WTC11 (cell line): ENCODE measurements at regions not wholly inside any gene's neighbourhood (a gene's known extent, or its start where the extent isn't known, plus 50 kb on each side); places are given as distances from the start of the nearest gene placed in this dataset.

ENCODE experiments used
- ATAC-seq: fragments of 200-7000 bp; cut with Tn5 transposase; 2 replicates; pipeline ENCODE4 v1.10.0; 2021; ENCODE audit warnings: mild to moderate bottlenecking, moderate library complexity
- CTCF ChIA-PET: fragments of 300-600 bp; sonication (Branson Sonifier 250); formaldehyde crosslinking; loops from one replicate; lab custom pipeline; 2021; ENCODE audit warnings: antibody characterized with exemption; lab: Charles Lee
- POLR2A ChIA-PET: fragments of 350-600 bp; sonication (Branson Sonifier 250); formaldehyde crosslinking; loops from one replicate; lab custom pipeline; 2021; ENCODE audit warnings: antibody characterized with exemption; lab: Charles Lee
- DNase-seq: peaks from one replicate; pipeline ENCODE4 v3.0.0; 2021; ENCODE audit warnings: low spot score
- H3K27ac Mint-ChIP-seq: 2 replicates; pipeline ENCODE4 v1.8.0; 2021; ENCODE audit warnings: mixed read lengths
- H3K27me3 Mint-ChIP-seq: 2 replicates; pipeline ENCODE4 v1.8.0; 2021; ENCODE audit warnings: low read depth, mild to moderate bottlenecking, moderate library complexity, mixed read lengths
- H3K36me3 Mint-ChIP-seq: 2 replicates; pipeline ENCODE4 v1.8.0; 2021; ENCODE audit warnings: mixed read lengths
- H3K4me1 Mint-ChIP-seq: 2 replicates; pipeline ENCODE4 v1.8.0; 2022; ENCODE audit warnings: mixed read lengths
- H3K4me3 Mint-ChIP-seq: 2 replicates; pipeline ENCODE4 v1.8.0; 2021; ENCODE audit warnings: mild to moderate bottlenecking, moderate library complexity, mixed read lengths
- H3K9me3 Mint-ChIP-seq: 2 replicates; pipeline ENCODE4 v1.8.0; 2021; ENCODE audit warnings: mixed read lengths
- ATF2 ChIP-seq: sonication (generic); formaldehyde crosslinking; IDR thresholded peaks from 2 replicates; pipeline ENCODE4 v1.8.1; 2022; ENCODE audit warnings: low read depth, missing genetic modification reagents, borderline replicate concordance
- CREB1 ChIP-seq: sonication (generic); formaldehyde crosslinking; IDR thresholded peaks from 2 replicates; pipeline ENCODE4 v1.8.0; 2023; ENCODE audit warnings: mild to moderate bottlenecking, missing genetic modification reagents
- CTCF ChIP-seq: fragments of 200-600 bp; IDR thresholded peaks from 2 replicates; pipeline ENCODE4 v1.8.0; 2022; ENCODE audit warnings: antibody characterized with exemption
- E2F1 ChIP-seq: sonication (generic); formaldehyde crosslinking; IDR thresholded peaks from 2 replicates; pipeline ENCODE4 v1.8.0; 2022; ENCODE audit warnings: mild to moderate bottlenecking, missing genetic modification reagents
- FOXJ3 ChIP-seq: sonication (generic); formaldehyde crosslinking; IDR thresholded peaks from 2 replicates; pipeline ENCODE4 v1.9.0; 2021; ENCODE audit warnings: missing genetic modification reagents, mild to moderate bottlenecking, borderline replicate concordance
- FOXP4 ChIP-seq: sonication (generic); formaldehyde crosslinking; IDR thresholded peaks from 2 replicates; pipeline ENCODE4 v1.8.0; 2022; ENCODE audit warnings: mild to moderate bottlenecking, missing genetic modification reagents
- MAX ChIP-seq: sonication (generic); formaldehyde crosslinking; IDR thresholded peaks from 2 replicates; pipeline ENCODE4 v1.8.0; 2022; ENCODE audit warnings: mild to moderate bottlenecking, missing genetic modification reagents
- MYBL2 ChIP-seq: sonication (generic); formaldehyde crosslinking; IDR thresholded peaks from 2 replicates; pipeline ENCODE4 v1.8.1; 2023; ENCODE audit warnings: mild to moderate bottlenecking, moderate library complexity, missing genetic modification reagents
- NFYB ChIP-seq: sonication (generic); formaldehyde crosslinking; conservative IDR thresholded peaks from 2 replicates; pipeline ENCODE4 v1.8.0; 2022; ENCODE audit warnings: low read depth, missing genetic modification reagents
- NR1H2 ChIP-seq: sonication (generic); formaldehyde crosslinking; IDR thresholded peaks from 2 replicates; pipeline ENCODE4 v1.9.0; 2021; ENCODE audit warnings: mild to moderate bottlenecking, moderate library complexity, missing genetic modification reagents
- OVOL2 ChIP-seq: fragments of 250-450 bp; sonication (Bioruptor Pico); IDR thresholded peaks from 2 replicates; pipeline ENCODE4 v1.9.0; 2021; ENCODE audit warnings: mild to moderate bottlenecking, borderline replicate concordance
- PREB ChIP-seq: sonication (generic); formaldehyde crosslinking; IDR thresholded peaks from 2 replicates; pipeline ENCODE4 v1.8.1; 2022; ENCODE audit warnings: mild to moderate bottlenecking, missing genetic modification reagents, moderate library complexity, borderline replicate concordance
- SOX15 ChIP-seq: fragments of 250-450 bp; sonication (Bioruptor Pico); IDR thresholded peaks from 2 replicates; pipeline ENCODE4 v1.9.0; 2021; ENCODE audit warnings: mild to moderate bottlenecking
- ZNF121 ChIP-seq: sonication (generic); formaldehyde crosslinking; IDR thresholded peaks from 2 replicates; pipeline ENCODE4 v1.8.0; 2023; ENCODE audit warnings: missing genetic modification reagents
- ZNF138 ChIP-seq: sonication (generic); formaldehyde crosslinking; conservative IDR thresholded peaks from 2 replicates; pipeline ENCODE4 v1.8.1; 2022; ENCODE audit warnings: mild to moderate bottlenecking, moderate library complexity, missing genetic modification reagents
- ZNF219 ChIP-seq: sonication (generic); formaldehyde crosslinking; IDR thresholded peaks from 2 replicates; pipeline ENCODE4 v1.8.0; 2023; ENCODE audit warnings: missing genetic modification reagents, mild to moderate bottlenecking, borderline replicate concordance
- ZNF232 ChIP-seq: sonication (generic); formaldehyde crosslinking; IDR thresholded peaks from 2 replicates; pipeline ENCODE4 v1.8.0; 2022; ENCODE audit warnings: mild to moderate bottlenecking, missing genetic modification reagents
- ZNF263 ChIP-seq: sonication (generic); formaldehyde crosslinking; IDR thresholded peaks from 2 replicates; pipeline ENCODE4 v1.8.1; 2022; ENCODE audit warnings: low read depth, mild to moderate bottlenecking, moderate library complexity, missing genetic modification reagents
- ZNF317 ChIP-seq: sonication (generic); formaldehyde crosslinking; IDR thresholded peaks from 2 replicates; pipeline ENCODE4 v1.8.1; 2023; ENCODE audit warnings: low read depth, mild to moderate bottlenecking, moderate library complexity, missing genetic modification reagents, borderline replicate concordance
- ZNF396 ChIP-seq: fragments of 250-450 bp; sonication (Bioruptor Pico); IDR thresholded peaks from 2 replicates; pipeline ENCODE4 v1.8.0; 2021; ENCODE audit warnings: mild to moderate bottlenecking, moderate library complexity, borderline replicate concordance
- ZNF423 ChIP-seq: fragments of 250-450 bp; sonication (Bioruptor Pico); IDR thresholded peaks from 2 replicates; pipeline ENCODE4 v2.1.2; 2022; ENCODE audit warnings: mild to moderate bottlenecking, moderate library complexity

GRCh38 chr10:53645951-53646350 lies 873.4 kb upstream of the MBL2 start:
- no peak for TF ChIP-seq E2F1 (CRISPR knock-in tag)
- TF ChIP-seq, all 79 proteins: peak for 0

GRCh38 chr10:53638006-53638405 lies 865.4 kb upstream of the MBL2 start:
- Mint-ChIP-seq H3K4me3 (no peak overlapping the region), H3K27ac (0 out of 2 replicates have a peak overlapping the region, but pooled peaks have one; percentile 21), H3K27me3 (no peaks in the 10 kb centered on the region), H3K9me3 (no peaks in the 10 kb centered on the region; the same call in 1 of the 2 replicates), H3K4me1 (peaks cover 2% of the 10 kb centered on the region), H3K36me3 (no peaks in the 10 kb centered on the region)
- DNase-seq = no peak
- ATAC-seq = no peak
- TF ChIP-seq ZNF138 (CRISPR knock-in tag) (no peak), FOXJ3 (CRISPR knock-in tag) (no peak), OVOL2 (CRISPR knock-in tag) (no peak), ZNF232 (CRISPR knock-in tag) (no peak), CREB1 (no peak), ATF2 (no peak), FOXP4 (CRISPR knock-in tag) (no peak), SOX15 (CRISPR knock-in tag) (no peak), MAX (CRISPR knock-in tag) (no peak), ZNF423 (no peak), NFYB (CRISPR knock-in tag) (no peak), ZNF219 (CRISPR knock-in tag) (no peak), ZNF317 (CRISPR knock-in tag) (no peak), PREB (CRISPR knock-in tag) (no peak), ZNF263 (CRISPR knock-in tag) (no peak), ZNF121 (CRISPR knock-in tag) (no peak), MYBL2 (CRISPR knock-in tag) (no peak), ZNF396 (CRISPR knock-in tag) (no peak), NR1H2 (no peak), CTCF (no peak)
- ChIA-PET POLR2A (no interaction called here), CTCF (no interaction called here)

More at GRCh38 chr10:53645951-53646350, 873.4 kb upstream of the MBL2 start:
- no peak overlapping the region for H3K4me3 Mint-ChIP-seq
- H3K36me3 Mint-ChIP-seq = no peaks in the 10 kb centered on the region
- no peak for ATAC-seq
- H3K9me3 Mint-ChIP-seq = no peaks in the 10 kb centered on the region
- no peaks in the 10 kb centered on the region for H3K4me1 Mint-ChIP-seq
- no peaks in the 10 kb centered on the region for H3K27me3 Mint-ChIP-seq
- ChIA-PET CTCF (no interaction called here), POLR2A (no interaction called here)
- DNase-seq = no peak
- H3K27ac Mint-ChIP-seq = no peak overlapping the region
